AG20443 (cell line): ENCODE measurements at regions not wholly inside any gene's neighbourhood (a gene's known extent, or its start where the extent isn't known, plus 50 kb on each side); places are given as distances from the start of the nearest gene placed in this dataset.

Source experiments
- DNase-seq: peaks from one replicate; pipeline ENCODE4 v3.0.0; 2012; ENCODE audit warnings: low spot score, mixed read lengths

GRCh38 chr6:71430018-71430417, 141.4 kb downstream of the OGFRL1 start:
- no peak for DNase-seq

- no peak for DNase-seq
Measured at GRCh38 chr6:71433441-71433840, 144.8 kb downstream of the OGFRL1 start.

GRCh38 chr6:71444222-71444621, 155.6 kb downstream of the OGFRL1 start:
- no peak for DNase-seq

GRCh38 chr6:71446057-71446456, 157.4 kb downstream of the OGFRL1 start:
- DNase-seq, result peak; percentile 13

- DNase-seq, result peak; percentile 11
Measured at GRCh38 chr6:71446470-71446869, 157.9 kb downstream of the OGFRL1 start.

- no peak for DNase-seq
Measured at GRCh38 chr6:71452697-71453370, 164.2 kb downstream of the OGFRL1 start.

GRCh38 chr6:71453371-71453706, 164.7 kb downstream of the OGFRL1 start:
- DNase-seq, result no peak

- DNase-seq, result no peak
Measured at GRCh38 chr6:71454056-71454455, 165.4 kb downstream of the OGFRL1 start.

GRCh38 chr6:71457929-71458328, 169.3 kb downstream of the OGFRL1 start:
- DNase-seq, result no peak

GRCh38 chr6:71459162-71459561, 170.6 kb downstream of the OGFRL1 start:
- DNase-seq, result no peak

- peak; percentile 27 for DNase-seq
Measured at GRCh38 chr6:71460933-71461332, 172.3 kb downstream of the OGFRL1 start.

GRCh38 chr6:71463061-71463460, 174.4 kb downstream of the OGFRL1 start:
- no peak for DNase-seq

- no peak for DNase-seq
Measured at GRCh38 chr6:71465096-71465495, 176.5 kb downstream of the OGFRL1 start.

GRCh38 chr6:71466362-71466761, 177.8 kb downstream of the OGFRL1 start:
- no peak for DNase-seq

GRCh38 chr6:71468038-71468437, 179.4 kb downstream of the OGFRL1 start:
- DNase-seq, result no peak

GRCh38 chr6:71468841-71469700, 180.5 kb downstream of the OGFRL1 start:
- peak; percentile 86 for DNase-seq

- DNase-seq, result no peak
Measured at GRCh38 chr6:71471718-71472117, 183.1 kb downstream of the OGFRL1 start.

- DNase-seq, result peak; percentile 76
Measured at GRCh38 chr6:71473926-71474325, 185.3 kb downstream of the OGFRL1 start.

- no peak for DNase-seq
Measured at GRCh38 chr6:71474942-71475341, 186.3 kb downstream of the OGFRL1 start.

- no peak for DNase-seq
Measured at GRCh38 chr6:71476371-71476770, 187.8 kb downstream of the OGFRL1 start.

- DNase-seq, result no peak
Measured at GRCh38 chr6:71476872-71477271, 188.3 kb downstream of the OGFRL1 start.

- DNase-seq, result peak; percentile 69
Measured at GRCh38 chr6:71478834-71479541, 190.4 kb downstream of the OGFRL1 start.

GRCh38 chr6:71480577-71480976, 192.0 kb downstream of the OGFRL1 start:
- DNase-seq, result no peak
